GM19455 (cell line): ENCODE measurements at regions not wholly inside any gene's neighbourhood (a gene's known extent, or its start where the extent isn't known, plus 50 kb on each side); places are given as distances from the start of the nearest gene placed in this dataset.
"Not testable (repeated sequence)": the region's sequence is repeated elsewhere in the genome, so short reads cannot be mapped to it uniquely, and the experiment has no call there.

Experiments
- ATAC-seq: cut with Tn5 transposase; IDR thresholded peaks from one replicate; pipeline ENCODE4 v1.9.1; 2021; ENCODE audit not compliant: unreplicated experiment

- not testable (repeated sequence) for ATAC-seq
These were observed 293.5 kb upstream of the PLGLB2 start for GRCh38 chr2:87454421-87454820.

GRCh38 chr2:87455209-87455853 lies 292.6 kb upstream of the PLGLB2 start:
- ATAC-seq, result peak; percentile 37

GRCh38 chr2:87455854-87456249 lies 292.0 kb upstream of the PLGLB2 start:
- peak; percentile 17 for ATAC-seq

- ATAC-seq, result peak; percentile 75
These were observed 291.3 kb upstream of the PLGLB2 start for GRCh38 chr2:87456477-87457128.

- ATAC-seq, result not testable (repeated sequence)
These were observed 290.8 kb upstream of the PLGLB2 start for GRCh38 chr2:87457129-87457499.

GRCh38 chr2:87458938-87459337 lies 288.9 kb upstream of the PLGLB2 start:
- ATAC-seq, result not testable (repeated sequence)

- not testable (repeated sequence) for ATAC-seq
These were observed 287.8 kb upstream of the PLGLB2 start for GRCh38 chr2:87460104-87460503.

GRCh38 chr2:87460662-87461061 lies 287.2 kb upstream of the PLGLB2 start:
- ATAC-seq, result not testable (repeated sequence)

GRCh38 chr2:87461671-87462070 lies 286.2 kb upstream of the PLGLB2 start:
- ATAC-seq, result not testable (repeated sequence)

- not testable (repeated sequence) for ATAC-seq
These were observed 283.7 kb upstream of the PLGLB2 start for GRCh38 chr2:87464219-87464618.

- ATAC-seq, result not testable (repeated sequence)
These were observed 282.2 kb upstream of the PLGLB2 start for GRCh38 chr2:87465730-87466129.

- peak; percentile 41 for ATAC-seq
These were observed 281.2 kb upstream of the PLGLB2 start for GRCh38 chr2:87466591-87467120.

- not testable (repeated sequence) for ATAC-seq
These were observed 279.4 kb upstream of the PLGLB2 start for GRCh38 chr2:87468429-87468981.

- peak; percentile 45 for ATAC-seq
These were observed 278.4 kb upstream of the PLGLB2 start for GRCh38 chr2:87469180-87470151.

- ATAC-seq, result peak; percentile 49
These were observed 277.2 kb upstream of the PLGLB2 start for GRCh38 chr2:87470381-87471380.

- not testable (repeated sequence) for ATAC-seq
These were observed 276.4 kb upstream of the PLGLB2 start for GRCh38 chr2:87471478-87471877.

GRCh38 chr2:87476223-87476872 lies 271.5 kb upstream of the PLGLB2 start:
- not testable (repeated sequence) for ATAC-seq

- ATAC-seq, result not testable (repeated sequence)
These were observed 271.0 kb upstream of the PLGLB2 start for GRCh38 chr2:87476936-87477335.
